HEK293 (cell line): ENCODE measurements at regions not wholly inside any gene's neighbourhood (a gene's known extent, or its start where the extent isn't known, plus 50 kb on each side); places are given as distances from the start of the nearest gene placed in this dataset.

Experiments used
- ZNF585B ChIP-seq: fragments of 450-650 bp; formaldehyde crosslinking; IDR thresholded peaks from 2 replicates; pipeline ENCODE4 v1.5.1; 2016; ENCODE audit warnings: missing biosample characterization, missing genetic modification characterization
- TF ChIP-seq, protein P1 (sequence below): fragments of 450-650 bp; formaldehyde crosslinking; IDR thresholded peaks from 2 replicates; pipeline ENCODE4 v1.5.1; 2016; ENCODE audit warnings: missing biosample characterization, missing genetic modification characterization

DNA sequence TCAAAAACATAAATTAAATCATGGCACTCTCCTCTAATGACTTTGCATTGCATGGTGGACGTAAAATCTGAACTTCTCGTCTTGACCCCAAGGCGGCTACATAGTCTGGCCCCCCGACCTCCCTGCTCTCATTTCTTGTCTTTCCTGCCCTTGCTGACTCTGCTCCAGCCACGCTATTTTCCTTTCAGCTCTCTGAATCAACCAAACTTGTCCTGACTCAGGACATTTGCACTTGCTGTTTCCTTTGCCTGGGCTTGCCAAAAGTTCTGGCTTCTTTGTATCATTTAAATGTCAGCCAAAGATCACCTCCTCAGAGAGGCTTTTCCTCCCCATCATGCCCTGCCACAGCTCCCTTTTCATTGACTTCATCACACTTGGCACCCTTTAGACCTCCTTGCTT lies 107.7 kb upstream of the NFE2L3 start:
- TF ChIP-seq, protein P1, sequence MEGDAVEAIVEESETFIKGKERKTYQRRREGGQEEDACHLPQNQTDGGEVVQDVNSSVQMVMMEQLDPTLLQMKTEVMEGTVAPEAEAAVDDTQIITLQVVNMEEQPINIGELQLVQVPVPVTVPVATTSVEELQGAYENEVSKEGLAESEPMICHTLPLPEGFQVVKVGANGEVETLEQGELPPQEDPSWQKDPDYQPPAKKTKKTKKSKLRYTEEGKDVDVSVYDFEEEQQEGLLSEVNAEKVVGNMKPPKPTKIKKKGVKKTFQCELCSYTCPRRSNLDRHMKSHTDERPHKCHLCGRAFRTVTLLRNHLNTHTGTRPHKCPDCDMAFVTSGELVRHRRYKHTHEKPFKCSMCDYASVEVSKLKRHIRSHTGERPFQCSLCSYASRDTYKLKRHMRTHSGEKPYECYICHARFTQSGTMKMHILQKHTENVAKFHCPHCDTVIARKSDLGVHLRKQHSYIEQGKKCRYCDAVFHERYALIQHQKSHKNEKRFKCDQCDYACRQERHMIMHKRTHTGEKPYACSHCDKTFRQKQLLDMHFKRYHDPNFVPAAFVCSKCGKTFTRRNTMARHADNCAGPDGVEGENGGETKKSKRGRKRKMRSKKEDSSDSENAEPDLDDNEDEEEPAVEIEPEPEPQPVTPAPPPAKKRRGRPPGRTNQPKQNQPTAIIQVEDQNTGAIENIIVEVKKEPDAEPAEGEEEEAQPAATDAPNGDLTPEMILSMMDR, result no peak
- TF ChIP-seq ZNF585B (tag by site-specific recombination), result no peak
